ENCODE measurements at regions not wholly inside any gene's neighbourhood (a gene's known extent, or its start where the extent isn't known, plus 50 kb on each side); places are given as distances from the start of the nearest gene placed in this dataset.

DNA sequence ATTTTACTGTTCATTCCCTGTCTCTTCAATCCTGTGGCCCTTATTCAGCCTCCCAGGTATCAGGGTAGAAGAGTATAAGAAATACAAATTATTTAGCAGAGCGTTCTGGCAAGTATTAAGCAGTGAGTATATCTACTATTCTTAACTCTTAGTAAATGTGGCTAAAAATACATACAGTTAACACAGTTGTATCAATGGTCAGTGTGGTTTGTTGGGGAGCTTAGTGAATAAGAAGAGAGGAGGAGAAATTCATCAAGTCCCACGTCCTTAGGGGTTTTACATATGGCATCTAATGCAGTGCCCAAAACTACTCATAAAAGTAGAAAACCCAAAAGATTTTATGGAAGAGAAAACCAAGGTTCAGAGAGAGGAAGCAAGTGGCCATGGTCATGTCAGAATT, 691.0 kb upstream of the SGCG start:
- POLR2A ChIA-PET (ENCODE audit: unreplicated experiment): no interaction called here
- Histone ChIP-seq H3K9ac (ENCODE audit: low read length) (no peak overlapping the region), H3K9me3 (ENCODE audit: low read length) (no peaks in the 10 kb centered on the region), H3K27ac (ENCODE audit: low read length) (no peak overlapping the region), H3K4me1 (ENCODE audit: insufficient read depth, low read length) (no peaks in the 10 kb centered on the region), H2AFZ (ENCODE audit: low read length) (no peak overlapping the region), H3K79me2 (ENCODE audit: low read length) (no peaks in the 10 kb centered on the region), H3K36me3 (ENCODE audit: low read depth, low read length) (no peaks in the 10 kb centered on the region), H3K4me3 (ENCODE audit: low read length) (no peak overlapping the region), H3K27me3 (ENCODE audit: low read length) (peaks cover 2% of the 10 kb centered on the region; the same call in 1 of the 2 replicates), H3K4me2 (ENCODE audit: low read length) (no peak overlapping the region), H3F3A (ENCODE audit: low read length, unreplicated experiment) (no peaks in the 10 kb centered on the region), H4K20me1 (ENCODE audit: low read length) (no peaks in the 10 kb centered on the region), H3K9me2 (replicated peaks; ENCODE audit: low read length) (no peaks in the 10 kb centered on the region)
- intact Hi-C loops (cut with micrococcal nuclease): no loop called here
- TF ChIP-seq EZH2 (IDR thresholded peaks at IDR 0.05; ENCODE audit: low read length, unreplicated experiment) (no peak), EZH2phosphoT487 (IDR thresholded peaks at IDR 0.05; ENCODE audit: borderline replicate concordance, low read length) (no peak)
- TF ChIP-seq, protein P1, sequence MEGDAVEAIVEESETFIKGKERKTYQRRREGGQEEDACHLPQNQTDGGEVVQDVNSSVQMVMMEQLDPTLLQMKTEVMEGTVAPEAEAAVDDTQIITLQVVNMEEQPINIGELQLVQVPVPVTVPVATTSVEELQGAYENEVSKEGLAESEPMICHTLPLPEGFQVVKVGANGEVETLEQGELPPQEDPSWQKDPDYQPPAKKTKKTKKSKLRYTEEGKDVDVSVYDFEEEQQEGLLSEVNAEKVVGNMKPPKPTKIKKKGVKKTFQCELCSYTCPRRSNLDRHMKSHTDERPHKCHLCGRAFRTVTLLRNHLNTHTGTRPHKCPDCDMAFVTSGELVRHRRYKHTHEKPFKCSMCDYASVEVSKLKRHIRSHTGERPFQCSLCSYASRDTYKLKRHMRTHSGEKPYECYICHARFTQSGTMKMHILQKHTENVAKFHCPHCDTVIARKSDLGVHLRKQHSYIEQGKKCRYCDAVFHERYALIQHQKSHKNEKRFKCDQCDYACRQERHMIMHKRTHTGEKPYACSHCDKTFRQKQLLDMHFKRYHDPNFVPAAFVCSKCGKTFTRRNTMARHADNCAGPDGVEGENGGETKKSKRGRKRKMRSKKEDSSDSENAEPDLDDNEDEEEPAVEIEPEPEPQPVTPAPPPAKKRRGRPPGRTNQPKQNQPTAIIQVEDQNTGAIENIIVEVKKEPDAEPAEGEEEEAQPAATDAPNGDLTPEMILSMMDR (conservative IDR thresholded peaks at IDR 0.05; ENCODE audit: low read depth, low read length): no peak
- no peak for DNase-seq
- ATAC-seq: no peak
- no TSS peak for BruUV-seq (replicated peaks)
- CTCF ChIA-PET: no interaction called here

DNA sequence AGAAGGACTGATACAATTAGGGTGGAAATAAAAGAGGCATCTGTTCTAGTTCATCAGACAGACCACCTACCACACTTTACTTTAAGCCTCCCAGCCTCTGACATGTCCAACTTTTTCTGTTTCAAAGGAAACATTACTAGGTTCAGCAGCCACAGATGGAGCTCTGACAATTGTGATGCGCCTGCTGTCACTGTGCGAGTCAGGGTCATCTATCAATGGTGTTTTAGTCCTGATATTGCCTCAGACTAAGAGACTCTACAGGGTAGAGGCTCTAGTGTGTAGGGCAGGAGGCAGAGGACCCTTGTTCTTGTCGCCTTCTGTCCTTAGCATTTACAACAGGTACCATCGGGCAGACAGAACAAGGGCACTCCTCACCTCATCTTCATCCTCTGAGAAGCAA, 685.0 kb upstream of the SGCG start:
- Histone ChIP-seq H3K27me3 (ENCODE audit: low read length) (peaks cover 3% of the 10 kb centered on the region; the same call in 1 of the 2 replicates), H3K36me3 (ENCODE audit: low read depth, low read length) (no peaks in the 10 kb centered on the region), H3F3A (ENCODE audit: low read length, unreplicated experiment) (no peaks in the 10 kb centered on the region), H2AFZ (ENCODE audit: low read length) (no peak overlapping the region), H4K20me1 (ENCODE audit: low read length) (no peaks in the 10 kb centered on the region), H3K4me3 (ENCODE audit: low read length) (no peak overlapping the region), H3K9me2 (replicated peaks; ENCODE audit: low read length) (no peaks in the 10 kb centered on the region), H3K9me3 (ENCODE audit: low read length) (no peaks in the 10 kb centered on the region), H3K4me2 (ENCODE audit: low read length) (no peak overlapping the region), H3K27ac (ENCODE audit: low read length) (no peak overlapping the region), H3K79me2 (ENCODE audit: low read length) (no peaks in the 10 kb centered on the region), H3K4me1 (ENCODE audit: insufficient read depth, low read length) (no peaks in the 10 kb centered on the region), H3K9ac (ENCODE audit: low read length) (no peak overlapping the region)
- DNase-seq: no peak
- CTCF ChIA-PET: no interaction called here
- no peak for ATAC-seq
- no TSS peak for BruUV-seq (replicated peaks)
- POLR2A ChIA-PET (ENCODE audit: unreplicated experiment): no interaction called here
- intact Hi-C loops (cut with micrococcal nuclease): no loop called here
- TF ChIP-seq EZH2 (IDR thresholded peaks at IDR 0.05; ENCODE audit: low read length, unreplicated experiment) (no peak), EZH2phosphoT487 (IDR thresholded peaks at IDR 0.05; ENCODE audit: borderline replicate concordance, low read length) (no peak)
- TF ChIP-seq, protein P1 (conservative IDR thresholded peaks at IDR 0.05; ENCODE audit: low read depth, low read length): no peak

- Histone ChIP-seq H3K36me3 (ENCODE audit: low read depth, low read length) (no peaks in the 10 kb centered on the region), H3K9ac (ENCODE audit: low read length) (no peak overlapping the region), H3K9me3 (ENCODE audit: low read length) (no peaks in the 10 kb centered on the region), H3K27ac (ENCODE audit: low read length) (no peak overlapping the region), H4K20me1 (ENCODE audit: low read length) (no peaks in the 10 kb centered on the region), H3K9me2 (replicated peaks; ENCODE audit: low read length) (no peaks in the 10 kb centered on the region), H3K27me3 (ENCODE audit: low read length) (peaks cover 3% of the 10 kb centered on the region; the same call in 1 of the 2 replicates), H3K4me3 (ENCODE audit: low read length) (no peak overlapping the region), H3F3A (ENCODE audit: low read length, unreplicated experiment) (no peaks in the 10 kb centered on the region), H3K79me2 (ENCODE audit: low read length) (no peaks in the 10 kb centered on the region), H3K4me2 (ENCODE audit: low read length) (no peak overlapping the region), H2AFZ (ENCODE audit: low read length) (no peak overlapping the region), H3K4me1 (ENCODE audit: insufficient read depth, low read length) (no peaks in the 10 kb centered on the region)
- intact Hi-C loops (cut with micrococcal nuclease): no loop called here
- no peak for ATAC-seq
- POLR2A ChIA-PET (ENCODE audit: unreplicated experiment): no interaction called here
- DNase-seq: no peak
- no peak for TF ChIP-seq EZH2 (IDR thresholded peaks at IDR 0.05; ENCODE audit: low read length, unreplicated experiment)
- TF ChIP-seq, protein P1 (conservative IDR thresholded peaks at IDR 0.05; ENCODE audit: low read depth, low read length): no peak
- no peak for TF ChIP-seq EZH2phosphoT487 (IDR thresholded peaks at IDR 0.05; ENCODE audit: borderline replicate concordance, low read length)
- BruUV-seq (replicated peaks): no TSS peak
- CTCF ChIA-PET: no interaction called here
Measured at GRCh38 chr13:22496803-22497508, 683.8 kb upstream of the SGCG start.
